ENCODE measurements at regions not wholly inside any gene's neighbourhood (a gene's known extent, or its start where the extent isn't known, plus 50 kb on each side); places are given as distances from the start of the nearest gene placed in this dataset.

DNA sequence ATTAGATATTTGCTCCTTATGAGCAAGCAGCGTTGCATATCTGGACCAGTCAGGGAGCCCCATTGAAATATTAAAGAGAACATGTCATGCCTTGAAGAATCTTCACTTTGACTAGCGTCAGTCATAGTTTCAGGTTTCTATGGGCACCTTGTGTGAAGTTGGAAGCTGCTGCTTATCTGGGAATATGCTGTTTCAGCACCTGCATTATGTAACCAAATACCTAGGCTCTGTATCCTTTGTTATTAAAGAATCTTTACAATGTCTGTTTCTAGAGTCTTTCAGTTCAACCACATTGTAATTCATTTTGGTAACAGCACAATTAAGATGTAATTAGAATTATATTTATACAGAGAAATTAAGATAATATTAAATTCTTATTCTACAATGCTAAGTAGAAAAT is 818.8 kb upstream of the TYRP1 start:
- TF ChIP-seq, protein P1, sequence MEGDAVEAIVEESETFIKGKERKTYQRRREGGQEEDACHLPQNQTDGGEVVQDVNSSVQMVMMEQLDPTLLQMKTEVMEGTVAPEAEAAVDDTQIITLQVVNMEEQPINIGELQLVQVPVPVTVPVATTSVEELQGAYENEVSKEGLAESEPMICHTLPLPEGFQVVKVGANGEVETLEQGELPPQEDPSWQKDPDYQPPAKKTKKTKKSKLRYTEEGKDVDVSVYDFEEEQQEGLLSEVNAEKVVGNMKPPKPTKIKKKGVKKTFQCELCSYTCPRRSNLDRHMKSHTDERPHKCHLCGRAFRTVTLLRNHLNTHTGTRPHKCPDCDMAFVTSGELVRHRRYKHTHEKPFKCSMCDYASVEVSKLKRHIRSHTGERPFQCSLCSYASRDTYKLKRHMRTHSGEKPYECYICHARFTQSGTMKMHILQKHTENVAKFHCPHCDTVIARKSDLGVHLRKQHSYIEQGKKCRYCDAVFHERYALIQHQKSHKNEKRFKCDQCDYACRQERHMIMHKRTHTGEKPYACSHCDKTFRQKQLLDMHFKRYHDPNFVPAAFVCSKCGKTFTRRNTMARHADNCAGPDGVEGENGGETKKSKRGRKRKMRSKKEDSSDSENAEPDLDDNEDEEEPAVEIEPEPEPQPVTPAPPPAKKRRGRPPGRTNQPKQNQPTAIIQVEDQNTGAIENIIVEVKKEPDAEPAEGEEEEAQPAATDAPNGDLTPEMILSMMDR (conservative IDR thresholded peaks at IDR 0.05; ENCODE audit: low read depth, low read length), result no peak
- TF ChIP-seq EZH2 (IDR thresholded peaks at IDR 0.05; ENCODE audit: borderline replicate concordance, low read depth, low read length, poor library complexity, severe bottlenecking), result no peak
